AG09309 (cell line): ENCODE measurements at regions not wholly inside any gene's neighbourhood (a gene's known extent, or its start where the extent isn't known, plus 50 kb on each side); places are given as distances from the start of the nearest gene placed in this dataset.

Experiments
- DNase-seq: peaks from one replicate; pipeline ENCODE4 v3.0.0-alpha.2; 2010; ENCODE audit warnings: low read depth
- H3K4me3 ChIP-seq: 2 replicates; pipeline ENCODE4 v1.5.1; 2011; ENCODE audit warnings: mild to moderate bottlenecking, low read depth, low read length, moderate library complexity; ENCODE audit not compliant: control insufficient read depth
- TF ChIP-seq, protein P1 (sequence below): IDR thresholded peaks from 2 replicates; pipeline ENCODE4 v1.5.1; 2011; ENCODE audit warnings: mild to moderate bottlenecking, low read depth, low read length, inconsistent platforms; ENCODE audit not compliant: insufficient read depth, control insufficient read depth; ENCODE audit errors: missing control alignments

- no peak for DNase-seq
- TF ChIP-seq, protein P1, sequence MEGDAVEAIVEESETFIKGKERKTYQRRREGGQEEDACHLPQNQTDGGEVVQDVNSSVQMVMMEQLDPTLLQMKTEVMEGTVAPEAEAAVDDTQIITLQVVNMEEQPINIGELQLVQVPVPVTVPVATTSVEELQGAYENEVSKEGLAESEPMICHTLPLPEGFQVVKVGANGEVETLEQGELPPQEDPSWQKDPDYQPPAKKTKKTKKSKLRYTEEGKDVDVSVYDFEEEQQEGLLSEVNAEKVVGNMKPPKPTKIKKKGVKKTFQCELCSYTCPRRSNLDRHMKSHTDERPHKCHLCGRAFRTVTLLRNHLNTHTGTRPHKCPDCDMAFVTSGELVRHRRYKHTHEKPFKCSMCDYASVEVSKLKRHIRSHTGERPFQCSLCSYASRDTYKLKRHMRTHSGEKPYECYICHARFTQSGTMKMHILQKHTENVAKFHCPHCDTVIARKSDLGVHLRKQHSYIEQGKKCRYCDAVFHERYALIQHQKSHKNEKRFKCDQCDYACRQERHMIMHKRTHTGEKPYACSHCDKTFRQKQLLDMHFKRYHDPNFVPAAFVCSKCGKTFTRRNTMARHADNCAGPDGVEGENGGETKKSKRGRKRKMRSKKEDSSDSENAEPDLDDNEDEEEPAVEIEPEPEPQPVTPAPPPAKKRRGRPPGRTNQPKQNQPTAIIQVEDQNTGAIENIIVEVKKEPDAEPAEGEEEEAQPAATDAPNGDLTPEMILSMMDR: no peak
- no peak overlapping the region for H3K4me3 ChIP-seq
Observed at GRCh38 chr3:22111226-22111625, 360.2 kb upstream of the ZNF385D start.

- H3K4me3 ChIP-seq: no peak overlapping the region
- DNase-seq: no peak
- TF ChIP-seq, protein P1: no peak
Observed at GRCh38 chr3:22113453-22113852, 362.4 kb upstream of the ZNF385D start.

DNA sequence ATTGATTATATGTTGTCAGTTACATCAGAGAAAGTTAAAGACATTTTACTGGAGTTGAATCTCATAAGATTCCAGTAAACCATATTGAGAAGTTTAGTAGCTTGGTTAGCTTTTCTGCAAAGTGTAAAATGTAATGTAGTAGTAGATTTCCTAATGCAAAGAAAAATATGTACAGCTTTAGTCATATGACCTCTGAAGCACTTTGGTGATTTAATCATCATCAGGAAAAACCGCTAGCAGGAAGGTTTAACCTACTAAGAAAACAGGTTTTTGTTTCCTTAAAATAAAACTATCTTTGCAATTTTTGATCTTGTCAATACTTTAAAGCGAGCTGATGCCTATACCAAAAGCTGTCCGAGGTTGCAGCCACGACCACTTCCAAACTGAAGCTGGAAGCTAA lies 364.6 kb upstream of the ZNF385D start:
- no peak overlapping the region for H3K4me3 ChIP-seq
- TF ChIP-seq, protein P1: no peak

DNA sequence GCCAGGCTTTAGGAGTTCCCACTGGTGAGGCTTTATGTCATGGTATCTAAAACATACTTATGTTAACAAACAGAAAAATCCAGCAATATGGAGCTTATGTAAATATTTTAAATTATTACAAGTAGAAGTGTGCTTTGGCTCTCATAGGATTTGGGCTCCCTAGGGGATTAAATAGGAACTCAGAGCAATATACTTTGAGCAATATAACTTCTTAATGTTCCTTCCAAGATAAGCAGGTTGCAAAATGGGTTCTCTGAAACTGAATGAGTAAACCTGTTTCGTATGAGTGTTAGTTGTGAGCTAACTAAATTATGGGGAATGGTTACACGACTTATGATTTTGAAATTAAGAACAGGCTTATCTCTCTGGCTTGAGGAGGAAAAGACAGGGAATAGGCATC lies 366.1 kb upstream of the ZNF385D start:
- DNase-seq: no peak
- TF ChIP-seq, protein P1: no peak
- no peak overlapping the region for H3K4me3 ChIP-seq

More for the DNA sequence above, 364.6 kb upstream of the ZNF385D start:
- no peak for DNase-seq

DNA sequence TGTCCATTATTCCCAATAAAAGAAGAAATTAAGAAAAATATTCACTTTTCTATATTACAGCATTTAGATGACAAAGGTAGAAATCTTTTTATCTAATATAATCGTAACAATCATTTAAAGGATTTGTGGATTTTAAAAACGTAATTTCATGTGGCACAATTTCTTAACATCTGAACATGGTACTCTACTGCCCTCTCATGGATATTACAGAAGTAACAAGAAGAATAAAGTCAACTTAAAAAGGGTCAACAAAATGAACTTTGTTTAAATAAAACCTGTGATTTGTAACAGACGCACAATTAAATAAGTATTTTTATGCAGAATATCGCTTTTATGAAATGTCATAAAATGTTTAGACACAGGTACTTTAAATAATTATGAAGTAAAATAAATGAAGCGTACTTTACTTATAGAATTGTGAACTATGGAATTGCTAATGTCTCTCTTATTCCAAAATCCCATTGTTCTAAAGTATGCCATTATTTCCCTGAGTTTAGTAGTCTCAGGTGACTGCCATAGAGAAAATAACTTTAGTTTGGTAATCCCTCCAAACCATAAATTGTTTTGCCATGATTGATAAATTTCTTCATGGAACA lies 366.8 kb upstream of the ZNF385D start:
- H3K4me3 ChIP-seq: no peak overlapping the region
- peak; percentile 31 for DNase-seq
- TF ChIP-seq, protein P1: peak; percentile 45

DNA sequence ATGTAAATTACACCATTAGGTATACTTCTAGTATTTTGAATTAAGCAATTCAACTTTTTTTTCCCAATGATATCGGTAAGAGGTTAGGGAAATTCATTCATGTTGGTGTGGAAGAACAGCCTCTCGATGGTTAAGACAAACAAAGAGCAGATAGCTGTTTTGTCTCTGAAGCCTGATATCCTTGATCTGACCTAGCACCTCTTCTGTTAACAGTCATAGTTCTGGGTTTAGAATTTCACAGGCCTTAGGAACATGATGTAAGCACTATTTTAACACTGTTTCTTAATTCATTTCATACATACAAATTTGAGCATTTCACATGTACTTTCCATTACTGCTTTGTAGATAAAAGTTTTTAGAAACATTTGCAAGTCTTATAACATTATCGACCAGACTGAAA lies 367.5 kb upstream of the ZNF385D start:
- no peak overlapping the region for H3K4me3 ChIP-seq
- TF ChIP-seq, protein P1: no peak
- DNase-seq: no peak
